ENCODE measurements at regions not wholly inside any gene's neighbourhood (a gene's known extent, or its start where the extent isn't known, plus 50 kb on each side); places are given as distances from the start of the nearest gene placed in this dataset.

DNA sequence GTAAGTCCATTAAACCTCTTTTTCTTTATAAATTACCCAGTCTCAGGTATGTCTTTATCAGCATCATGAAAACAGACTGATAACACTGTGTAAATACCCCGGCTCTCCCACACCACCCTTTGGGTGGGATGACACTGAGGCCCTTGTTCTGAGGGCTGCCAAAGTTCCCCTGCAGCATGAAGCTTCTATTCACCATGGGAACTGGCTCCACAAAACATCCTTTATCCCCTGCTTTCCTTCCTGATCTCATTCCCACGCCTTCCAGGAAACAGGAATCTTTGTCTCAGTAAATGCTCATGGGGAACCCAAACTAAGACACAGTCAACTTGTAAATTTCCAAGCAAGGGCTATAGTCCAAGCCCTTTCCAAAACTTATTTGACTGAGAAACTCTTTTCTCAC is 88.4 kb downstream of the ABCC12 start:
- TF ChIP-seq CTCF (IDR thresholded peaks at IDR 0.05; ENCODE audit: low read depth, low read length) (no peak), POLR2A (IDR thresholded peaks at IDR 0.05; ENCODE audit: extremely low read depth, insufficient read length) (no peak), MAX (IDR thresholded peaks at IDR 0.05; ENCODE audit: low read depth, low read length) (no peak)
